ENCODE measurements at regions not wholly inside any gene's neighbourhood (a gene's known extent, or its start where the extent isn't known, plus 50 kb on each side); places are given as distances from the start of the nearest gene placed in this dataset.

GRCh38 chr1:4581807-4582206 lies 72.6 kb upstream of the AJAP1 start:
- TF ChIP-seq POLR2A (IDR thresholded peaks at IDR 0.05) (no peak), CTCF (IDR thresholded peaks at IDR 0.05) (no peak)
